ENCODE measurements at regions not wholly inside any gene's neighbourhood (a gene's known extent, or its start where the extent isn't known, plus 50 kb on each side); places are given as distances from the start of the nearest gene placed in this dataset.
"Not testable (repeated sequence)": the region's sequence is repeated elsewhere in the genome, so short reads cannot be mapped to it uniquely, and the experiment has no call there.

- TF ChIP-seq ZBED1 (IDR thresholded peaks at IDR 0.05), result no peak
- TF ChIP-seq USF2 (CRISPR knock-in tag; IDR thresholded peaks at IDR 0.05), result no peak
- no peak for TF ChIP-seq HDGF (IDR thresholded peaks at IDR 0.05)
- TF ChIP-seq ARID3A (IDR thresholded peaks at IDR 0.05; ENCODE audit: borderline replicate concordance, low read depth, low read length), result no peak
- TF ChIP-seq, protein P1, sequence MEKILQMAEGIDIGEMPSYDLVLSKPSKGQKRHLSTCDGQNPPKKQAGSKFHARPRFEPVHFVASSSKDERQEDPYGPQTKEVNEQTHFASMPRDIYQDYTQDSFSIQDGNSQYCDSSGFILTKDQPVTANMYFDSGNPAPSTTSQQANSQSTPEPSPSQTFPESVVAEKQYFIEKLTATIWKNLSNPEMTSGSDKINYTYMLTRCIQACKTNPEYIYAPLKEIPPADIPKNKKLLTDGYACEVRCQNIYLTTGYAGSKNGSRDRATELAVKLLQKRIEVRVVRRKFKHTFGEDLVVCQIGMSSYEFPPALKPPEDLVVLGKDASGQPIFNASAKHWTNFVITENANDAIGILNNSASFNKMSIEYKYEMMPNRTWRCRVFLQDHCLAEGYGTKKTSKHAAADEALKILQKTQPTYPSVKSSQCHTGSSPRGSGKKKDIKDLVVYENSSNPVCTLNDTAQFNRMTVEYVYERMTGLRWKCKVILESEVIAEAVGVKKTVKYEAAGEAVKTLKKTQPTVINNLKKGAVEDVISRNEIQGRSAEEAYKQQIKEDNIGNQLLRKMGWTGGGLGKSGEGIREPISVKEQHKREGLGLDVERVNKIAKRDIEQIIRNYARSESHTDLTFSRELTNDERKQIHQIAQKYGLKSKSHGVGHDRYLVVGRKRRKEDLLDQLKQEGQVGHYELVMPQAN (IDR thresholded peaks at IDR 0.05; ENCODE audit: borderline replicate concordance), result no peak
- no peak for TF ChIP-seq CHAMP1 (IDR thresholded peaks at IDR 0.05)
- TF ChIP-seq PRPF4 (IDR thresholded peaks at IDR 0.05; ENCODE audit: insufficient read depth, low read depth, low read length, poor library complexity, severe bottlenecking), result no peak
- intact Hi-C loops (cut with micrococcal nuclease) (no loop called here), in situ Hi-C loops (cut with MboI) (loop anchor here (25.0 kb wide), 1 partner anchor 257 kb away; no protein-coding TSS in a partner anchor)
- H3K36me3 ChIP-seq (ENCODE audit: control insufficient read depth, insufficient read depth, low read length), result no peaks in the 10 kb centered on the region
- POLR2A ChIA-PET, result no interaction called here
- H3K4me3 ChIP-seq, result no peak overlapping the region
- H3K27ac ChIP-seq (ENCODE audit: extremely low read depth, low read depth, low read length), result no peak overlapping the region
- CTCF ChIA-PET (ENCODE audit: low intra/inter-chr PET ratio), result no interaction called here
- H4K20me1 ChIP-seq (replicated peaks; ENCODE audit: control insufficient read depth, insufficient read depth, low read length), result no peaks in the 10 kb centered on the region
- no peak overlapping the region for H3K4me2 ChIP-seq (ENCODE audit: insufficient read depth, low read length)
- ATAC-seq (no peak), DNase-seq (ENCODE audit: extremely low read depth in 1 of 4, low spot score in 3 of 4) (no peak), FAIRE-seq (no peak)
- no peaks in the 10 kb centered on the region for H3K27me3 ChIP-seq (ENCODE audit: control insufficient read depth in 2 of 2, insufficient read depth in 2 of 2, low read length in 2 of 2)
- H3K4me1 ChIP-seq (replicated peaks in 1 of 2; ENCODE audit: control insufficient read depth in 2 of 2, insufficient read depth in 2 of 2, low read length in 2 of 2), result no peaks in the 10 kb centered on the region
- BruUV-seq (replicated peaks), result no TSS peak
- H3K79me2 ChIP-seq (ENCODE audit: control insufficient read depth, insufficient read depth, low read length), result no peaks in the 10 kb centered on the region
- H3K9me3 ChIP-seq (replicated peaks; ENCODE audit: control insufficient read depth, insufficient read depth, low read depth, low read length), result no peaks in the 10 kb centered on the region
- WGBS (ENCODE audit: insufficient coverage, low coverage, missing lambda C conversion rate), result 0% methylated on average over 4 of the region's 4 CpGs
- H3K9ac ChIP-seq (ENCODE audit: insufficient read depth in 1 of 2, low read depth in 2 of 2, low read length in 2 of 2), result no peak overlapping the region
- no peaks in the 10 kb centered on the region for H3K9me1 ChIP-seq (ENCODE audit: control insufficient read depth, insufficient read depth, low read length)
- H2AFZ ChIP-seq (ENCODE audit: low read depth, low read length), result no peak overlapping the region
These were observed 145.7 kb downstream of the LIG4 start for GRCh38 chr13:108069521-108070210.

- CTCF ChIA-PET (ENCODE audit: low intra/inter-chr PET ratio); H2AFZ ChIP-seq (ENCODE audit: low read depth, low read length); H3K4me3 ChIP-seq; DNase-seq (ENCODE audit: extremely low read depth in 1 of 4, low spot score in 3 of 4); H4K20me1 ChIP-seq (replicated peaks; ENCODE audit: control insufficient read depth, insufficient read depth, low read length); H3K4me1 ChIP-seq (replicated peaks in 1 of 2; ENCODE audit: control insufficient read depth in 2 of 2, insufficient read depth in 2 of 2, low read length in 2 of 2); ATAC-seq; BruUV-seq (replicated peaks); FAIRE-seq; intact Hi-C loops (cut with micrococcal nuclease); POLR2A ChIA-PET; H3K79me2 ChIP-seq (ENCODE audit: control insufficient read depth, insufficient read depth, low read length); H3K4me2 ChIP-seq (ENCODE audit: insufficient read depth, low read length); H3K9me1 ChIP-seq (ENCODE audit: control insufficient read depth, insufficient read depth, low read length); H3K9ac ChIP-seq (ENCODE audit: insufficient read depth in 1 of 2, low read depth in 2 of 2, low read length in 2 of 2); H3K27ac ChIP-seq (ENCODE audit: extremely low read depth, low read depth, low read length); H3K36me3 ChIP-seq (ENCODE audit: control insufficient read depth, insufficient read depth, low read length); H3K27me3 ChIP-seq (ENCODE audit: control insufficient read depth in 2 of 2, insufficient read depth in 2 of 2, low read length in 2 of 2); H3K9me3 ChIP-seq (replicated peaks; ENCODE audit: control insufficient read depth, insufficient read depth, low read depth, low read length): not testable (repeated sequence)
- in situ Hi-C loops (cut with MboI), result loop anchor here (25.0 kb wide), 1 partner anchor 252 kb away; no protein-coding TSS in a partner anchor
- 0% methylated on average over 1 of the region's 1 CpG for WGBS (ENCODE audit: insufficient coverage, low coverage, missing lambda C conversion rate)
These were observed 151.0 kb downstream of the LIG4 start for GRCh38 chr13:108064372-108064771.

Data from K562 (cell line).